Nephron progenitor cell (in vitro differentiated cells): ENCODE measurements at regions not wholly inside any gene's neighbourhood (a gene's known extent, or its start where the extent isn't known, plus 50 kb on each side); places are given as distances from the start of the nearest gene placed in this dataset.

Experiments used
- DNase-seq: peaks from one replicate; pipeline ENCODE4 v3.0.0; 2021
- H3K27ac Mint-ChIP-seq: 2 replicates; pipeline ENCODE4 v1.8.0; 2021; ENCODE audit warnings: mild to moderate bottlenecking, moderate library complexity, mixed read lengths
- H3K27me3 Mint-ChIP-seq: 2 replicates; pipeline ENCODE4 v1.8.0; 2021; ENCODE audit warnings: mild to moderate bottlenecking, low read depth, mixed read lengths; ENCODE audit not compliant: poor library complexity
- H3K36me3 Mint-ChIP-seq: 2 replicates; pipeline ENCODE4 v1.8.0; 2021; ENCODE audit warnings: low read depth, mixed read lengths
- H3K4me1 Mint-ChIP-seq: 2 replicates; pipeline ENCODE4 v1.8.0; 2021; ENCODE audit warnings: mixed read lengths
- H3K4me3 Mint-ChIP-seq: 2 replicates; pipeline ENCODE4 v1.8.0; 2021; ENCODE audit warnings: mild to moderate bottlenecking, moderate library complexity, mixed read lengths
- H3K9me3 Mint-ChIP-seq: 2 replicates; pipeline ENCODE4 v1.8.0; 2021; ENCODE audit warnings: mild to moderate bottlenecking, moderate library complexity, mixed read lengths
- CTCF ChIP-seq: fragments of 200-600 bp; sonication (generic); IDR thresholded peaks from 2 replicates; pipeline ENCODE4 v1.5.0; 2021; ENCODE audit warnings: antibody characterized with exemption

DNA sequence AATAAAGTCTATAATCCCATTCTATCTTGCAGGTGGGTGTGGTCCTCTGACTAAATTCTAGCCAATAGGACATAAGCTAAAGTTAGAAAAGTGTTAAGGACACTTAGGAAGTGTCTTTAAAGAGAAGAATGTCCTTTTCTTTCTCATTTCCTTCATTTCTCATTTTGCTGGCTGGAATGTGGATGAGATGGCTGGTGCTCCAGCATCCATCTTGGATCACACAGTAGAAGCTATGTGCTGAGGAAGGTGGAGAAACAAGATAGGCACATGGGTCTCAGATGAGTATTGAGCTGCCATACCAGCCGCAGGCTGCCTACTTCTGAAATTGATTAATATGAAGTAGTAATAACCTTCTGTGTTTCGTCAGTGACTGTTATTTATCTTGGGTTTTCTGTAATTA is 289.0 kb downstream of the LRFN2 start:
- H3K36me3 Mint-ChIP-seq = no peaks in the 10 kb centered on the region
- H3K4me1 Mint-ChIP-seq = peaks cover 12% of the 10 kb centered on the region
- H3K9me3 Mint-ChIP-seq = peaks cover 25% of the 10 kb centered on the region
- no peak overlapping the region for H3K4me3 Mint-ChIP-seq
- no peak for DNase-seq
- peaks cover 20% of the 10 kb centered on the region for H3K27me3 Mint-ChIP-seq
- no peak for TF ChIP-seq CTCF
- H3K27ac Mint-ChIP-seq = no peak overlapping the region

- Mint-ChIP-seq H3K4me3 (no peak overlapping the region), H3K4me1 (peaks cover 17% of the 10 kb centered on the region), H3K27me3 (peaks cover 17% of the 10 kb centered on the region), H3K9me3 (peaks cover 25% of the 10 kb centered on the region), H3K36me3 (no peaks in the 10 kb centered on the region), H3K27ac (no peak overlapping the region)
- TF ChIP-seq CTCF = no peak
- no peak for DNase-seq
Measured at GRCh38 chr6:40295251-40295950, 291.8 kb downstream of the LRFN2 start.

DNA sequence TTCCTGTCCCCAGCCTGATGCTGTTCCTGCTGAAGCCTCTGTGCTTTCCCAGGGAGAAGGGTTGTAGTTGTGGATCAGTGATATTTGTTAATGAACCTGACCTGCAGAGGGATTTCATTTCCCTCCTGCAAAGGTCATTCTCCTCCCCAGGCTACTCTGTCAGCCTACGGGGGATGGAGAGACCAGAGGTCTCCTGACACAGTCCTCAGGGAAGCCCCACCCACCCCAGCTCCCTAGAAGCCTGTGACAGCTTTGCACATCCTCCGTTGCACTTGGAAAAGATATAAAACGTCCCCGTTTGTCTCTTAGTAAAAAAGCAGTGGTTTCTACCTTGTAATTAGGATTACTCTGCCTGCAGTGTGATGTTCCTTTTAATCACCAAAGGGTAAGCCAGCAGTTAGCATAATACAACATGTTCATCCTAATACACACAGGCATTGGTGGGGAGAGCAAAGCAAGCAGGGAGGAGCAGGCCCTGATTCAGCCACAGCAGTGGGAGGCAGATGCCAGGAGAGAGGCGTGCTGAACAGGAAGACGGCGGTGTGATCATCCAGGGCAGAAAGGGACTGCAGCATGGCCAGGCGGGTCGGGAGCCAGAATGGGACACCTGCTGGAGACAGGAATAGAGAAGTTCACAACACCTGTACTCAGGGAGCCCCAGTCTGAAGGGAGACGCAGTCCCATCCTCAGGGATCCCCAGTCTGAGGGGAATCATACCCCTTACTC is 293.5 kb downstream of the LRFN2 start:
- peak overlapping the region; percentile 9 for H3K27ac Mint-ChIP-seq
- H3K27me3 Mint-ChIP-seq = peaks cover 15% of the 10 kb centered on the region
- peaks cover 22% of the 10 kb centered on the region for H3K9me3 Mint-ChIP-seq
- DNase-seq = no peak
- no peaks in the 10 kb centered on the region for H3K36me3 Mint-ChIP-seq
- no peak for TF ChIP-seq CTCF
- peaks cover 17% of the 10 kb centered on the region for H3K4me1 Mint-ChIP-seq
- no peak overlapping the region for H3K4me3 Mint-ChIP-seq

GRCh38 chr6:40293060-40293459 is 294.1 kb downstream of the LRFN2 start:
- Mint-ChIP-seq H3K27me3 (peaks cover 21% of the 10 kb centered on the region), H3K4me1 (peaks cover 17% of the 10 kb centered on the region), H3K4me3 (no peak overlapping the region), H3K9me3 (peaks cover 19% of the 10 kb centered on the region), H3K27ac (no peak overlapping the region), H3K36me3 (no peaks in the 10 kb centered on the region)
- TF ChIP-seq CTCF = no peak
- no peak for DNase-seq

GRCh38 chr6:40290816-40291215 is 296.3 kb downstream of the LRFN2 start:
- H3K27ac Mint-ChIP-seq = no peak overlapping the region
- no peak for TF ChIP-seq CTCF
- peaks cover 16% of the 10 kb centered on the region for H3K4me1 Mint-ChIP-seq
- H3K4me3 Mint-ChIP-seq = no peak overlapping the region
- H3K27me3 Mint-ChIP-seq = peaks cover 37% of the 10 kb centered on the region
- H3K36me3 Mint-ChIP-seq = no peaks in the 10 kb centered on the region
- peaks cover 6% of the 10 kb centered on the region for H3K9me3 Mint-ChIP-seq
- DNase-seq = no peak
